Gastroesophageal sphincter (tissue), 3 donors: ENCODE measurements at regions not wholly inside any gene's neighbourhood (a gene's known extent, or its start where the extent isn't known, plus 50 kb on each side); places are given as distances from the start of the nearest gene placed in this dataset.

Source experiments
- POLR2A ChIP-seq, 2 donors: fragments of 450-650 bp; IDR thresholded peaks; one replicate each; pipeline ENCODE4 v1.6.1; 2017; ENCODE audit warnings: antibody characterized with exemption in 2 of 2, mild to moderate bottlenecking in 2 of 2, moderate library complexity in 1 of 2
- POLR2AphosphoS5 ChIP-seq: sonication (generic); formaldehyde crosslinking; IDR thresholded peaks from one replicate; pipeline ENCODE4 v1.6.1; 2017; ENCODE audit warnings: antibody characterized with exemption
- TF ChIP-seq, protein P1 (sequence below), 4 experiments: fragments of 200-600 bp in 2 of 4; fragments of 450-650 bp in 2 of 4; sonication (generic) in 1 of 4; IDR thresholded peaks; one replicate each; pipeline ENCODE4 v1.5.1; 2017 to 2019; ENCODE audit warnings: antibody characterized with exemption in 4 of 4, mild to moderate bottlenecking in 2 of 4, moderate library complexity in 2 of 4

DNA sequence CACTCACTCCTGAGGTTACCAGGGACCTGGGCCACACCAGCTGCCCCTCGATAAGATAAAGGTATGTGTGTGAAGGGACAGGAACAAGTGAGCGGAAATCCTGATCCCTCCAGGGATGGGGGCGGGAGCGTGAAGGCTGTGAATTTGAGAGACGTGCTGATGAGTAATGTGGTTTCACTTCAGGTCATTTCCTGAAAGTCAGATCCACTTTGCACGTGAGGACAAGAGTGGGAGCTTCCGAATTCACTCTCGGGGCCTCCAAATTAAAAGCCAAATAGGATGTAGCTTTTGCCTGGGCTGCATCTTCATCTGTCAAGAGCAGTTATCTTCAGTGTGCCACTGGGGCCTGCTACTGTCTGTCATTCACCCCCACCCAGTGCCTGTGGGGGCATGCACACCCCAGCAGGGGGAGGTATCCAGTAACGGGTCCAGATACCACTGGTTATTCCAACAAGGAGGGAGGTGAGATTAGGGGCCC, 87.4 kb upstream of the LHX1 start:
- TF ChIP-seq, protein P1, sequence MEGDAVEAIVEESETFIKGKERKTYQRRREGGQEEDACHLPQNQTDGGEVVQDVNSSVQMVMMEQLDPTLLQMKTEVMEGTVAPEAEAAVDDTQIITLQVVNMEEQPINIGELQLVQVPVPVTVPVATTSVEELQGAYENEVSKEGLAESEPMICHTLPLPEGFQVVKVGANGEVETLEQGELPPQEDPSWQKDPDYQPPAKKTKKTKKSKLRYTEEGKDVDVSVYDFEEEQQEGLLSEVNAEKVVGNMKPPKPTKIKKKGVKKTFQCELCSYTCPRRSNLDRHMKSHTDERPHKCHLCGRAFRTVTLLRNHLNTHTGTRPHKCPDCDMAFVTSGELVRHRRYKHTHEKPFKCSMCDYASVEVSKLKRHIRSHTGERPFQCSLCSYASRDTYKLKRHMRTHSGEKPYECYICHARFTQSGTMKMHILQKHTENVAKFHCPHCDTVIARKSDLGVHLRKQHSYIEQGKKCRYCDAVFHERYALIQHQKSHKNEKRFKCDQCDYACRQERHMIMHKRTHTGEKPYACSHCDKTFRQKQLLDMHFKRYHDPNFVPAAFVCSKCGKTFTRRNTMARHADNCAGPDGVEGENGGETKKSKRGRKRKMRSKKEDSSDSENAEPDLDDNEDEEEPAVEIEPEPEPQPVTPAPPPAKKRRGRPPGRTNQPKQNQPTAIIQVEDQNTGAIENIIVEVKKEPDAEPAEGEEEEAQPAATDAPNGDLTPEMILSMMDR (IDR thresholded peaks at IDR 0.05) = no peak
- TF ChIP-seq POLR2AphosphoS5 (no peak), POLR2A (IDR thresholded peaks at IDR 0.05) (no peak)
